ENCODE measurements at regions not wholly inside any gene's neighbourhood (a gene's known extent, or its start where the extent isn't known, plus 50 kb on each side); places are given as distances from the start of the nearest gene placed in this dataset.

- peak; percentile 83 for DNase-seq (ENCODE audit: low read depth, low spot score)
- in situ Hi-C loops (cut with HindIII; ENCODE audit: low sequenced_read_pairs): no loop called here
- TF ChIP-seq CTCF (IDR thresholded peaks at IDR 0.05; ENCODE audit: low read depth, low read length): peak; percentile 91
- H3K4me3 ChIP-seq (ENCODE audit: low read depth, low read length): no peak overlapping the region
These were observed 167.5 kb upstream of the HABP2 start for GRCh38 chr10:113385021-113385999.

DNA sequence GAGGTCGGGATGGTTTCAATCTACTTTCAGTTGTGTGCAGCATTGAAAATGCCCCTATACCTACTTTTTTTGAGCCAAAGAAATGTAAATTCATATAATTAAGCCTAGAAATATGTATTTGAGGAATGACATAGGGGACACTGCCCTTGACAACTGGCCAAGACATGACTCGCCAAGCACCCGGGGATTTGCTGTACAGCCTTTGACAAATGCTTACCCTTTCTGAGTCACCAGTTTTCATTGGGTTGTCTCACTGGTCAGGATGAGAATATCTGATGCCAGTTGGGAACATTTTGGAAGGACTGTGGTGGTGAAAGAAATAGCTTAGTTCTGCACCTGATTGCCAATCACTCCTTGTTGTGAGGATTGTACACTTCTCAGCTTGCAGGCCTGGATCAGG, 166.8 kb upstream of the HABP2 start:
- in situ Hi-C loops (cut with HindIII; ENCODE audit: low sequenced_read_pairs): no loop called here
- no peak overlapping the region for H3K4me3 ChIP-seq (ENCODE audit: low read depth, low read length)
- TF ChIP-seq CTCF (IDR thresholded peaks at IDR 0.05; ENCODE audit: low read depth, low read length): no peak
- no peak for DNase-seq (ENCODE audit: low read depth, low spot score)

- no peak for DNase-seq (ENCODE audit: low read depth, low spot score)
- in situ Hi-C loops (cut with HindIII; ENCODE audit: low sequenced_read_pairs): no loop called here
- no peak overlapping the region for H3K4me3 ChIP-seq (ENCODE audit: low read depth, low read length)
- no peak for TF ChIP-seq CTCF (IDR thresholded peaks at IDR 0.05; ENCODE audit: low read depth, low read length)
These were observed 162.9 kb upstream of the HABP2 start for GRCh38 chr10:113389969-113390368.

GRCh38 chr10:113390896-113391295, 162.0 kb upstream of the HABP2 start:
- TF ChIP-seq CTCF (IDR thresholded peaks at IDR 0.05; ENCODE audit: low read depth, low read length): no peak
- in situ Hi-C loops (cut with HindIII; ENCODE audit: low sequenced_read_pairs): no loop called here
- H3K4me3 ChIP-seq (ENCODE audit: low read depth, low read length): no peak overlapping the region
- DNase-seq (ENCODE audit: low read depth, low spot score): no peak

GRCh38 chr10:113397047-113397446, 155.8 kb upstream of the HABP2 start:
- in situ Hi-C loops (cut with HindIII; ENCODE audit: low sequenced_read_pairs): no loop called here
- TF ChIP-seq CTCF (IDR thresholded peaks at IDR 0.05; ENCODE audit: low read depth, low read length): no peak
- no peak for DNase-seq (ENCODE audit: low read depth, low spot score)
- H3K4me3 ChIP-seq (ENCODE audit: low read depth, low read length): no peak overlapping the region

- in situ Hi-C loops (cut with HindIII; ENCODE audit: low sequenced_read_pairs): no loop called here
- no peak for TF ChIP-seq CTCF (IDR thresholded peaks at IDR 0.05; ENCODE audit: low read depth, low read length)
- H3K4me3 ChIP-seq (ENCODE audit: low read depth, low read length): no peak overlapping the region
These were observed 153.8 kb upstream of the HABP2 start for GRCh38 chr10:113399065-113399464.

More at GRCh38 chr10:113399065-113399464, 153.8 kb upstream of the HABP2 start:
- DNase-seq (ENCODE audit: low read depth, low spot score): no peak

Data from astrocyte of the spinal cord (primary cell).